ENCODE measurements at regions not wholly inside any gene's neighbourhood (a gene's known extent, or its start where the extent isn't known, plus 50 kb on each side); places are given as distances from the start of the nearest gene placed in this dataset.

- TF ChIP-seq ZNF318 (IDR thresholded peaks at IDR 0.05; ENCODE audit: borderline replicate concordance in 1 of 2, low read depth in 1 of 2): no peak
Observed at GRCh38 chr6:119856136-119856535, 506.6 kb upstream of the MAN1A1 start (continued).

GRCh38 chr6:119848696-119849095 is 499.1 kb upstream of the MAN1A1 start:
- Histone ChIP-seq H4K20me1 (replicated peaks; ENCODE audit: control insufficient read depth, insufficient read depth, low read length) (no peaks in the 10 kb centered on the region), H3K4me2 (ENCODE audit: insufficient read depth, low read length) (no peak overlapping the region), H3K4me3 (no peak overlapping the region), H3K79me2 (ENCODE audit: control insufficient read depth, insufficient read depth, low read length) (no peaks in the 10 kb centered on the region), H3K4me1 (replicated peaks in 1 of 2; ENCODE audit: control insufficient read depth in 2 of 2, insufficient read depth in 2 of 2, low read length in 2 of 2) (no peaks in the 10 kb centered on the region), H3K9ac (ENCODE audit: insufficient read depth in 1 of 2, low read depth in 2 of 2, low read length in 2 of 2) (no peak overlapping the region), H3K27ac (ENCODE audit: extremely low read depth, low read depth, low read length) (no peak overlapping the region), H3K9me3 (replicated peaks; ENCODE audit: control insufficient read depth, insufficient read depth, low read depth, low read length) (no peaks in the 10 kb centered on the region), H3K36me3 (ENCODE audit: control insufficient read depth, insufficient read depth, low read length) (no peaks in the 10 kb centered on the region), H2AFZ (ENCODE audit: low read depth, low read length) (no peak overlapping the region), H3K9me1 (ENCODE audit: control insufficient read depth, insufficient read depth, low read length) (no peaks in the 10 kb centered on the region), H3K27me3 (ENCODE audit: control insufficient read depth in 2 of 2, insufficient read depth in 2 of 2, low read length in 2 of 2) (no peaks in the 10 kb centered on the region)
- CTCF ChIA-PET (ENCODE audit: low intra/inter-chr PET ratio): no interaction called here
- 0% methylated on average over 2 of the region's 2 CpGs for WGBS (ENCODE audit: insufficient coverage, low coverage, missing lambda C conversion rate)
- no peak for FAIRE-seq
- no peak for ATAC-seq
- TF ChIP-seq PHB2 (IDR thresholded peaks at IDR 0.05; ENCODE audit: low read depth): no peak
- no peak for DNase-seq (ENCODE audit: extremely low read depth in 1 of 4, low spot score in 3 of 4)
- POLR2A ChIA-PET: no interaction called here
- intact Hi-C loops (cut with micrococcal nuclease) (no loop called here), in situ Hi-C loops (cut with MboI) (no loop called here)
- BruUV-seq (replicated peaks): no TSS peak
